Memory B cell (primary cell): ENCODE measurements at regions not wholly inside any gene's neighbourhood (a gene's known extent, or its start where the extent isn't known, plus 50 kb on each side); places are given as distances from the start of the nearest gene placed in this dataset.
"Not testable (repeated sequence)": the region's sequence is repeated elsewhere in the genome, so short reads cannot be mapped to it uniquely, and the experiment has no call there.

Experiments used
- ATAC-seq: fragments of 150-1000 bp; cut with Tn5 transposase; 2 replicates; pipeline ENCODE4 v1.10.0; 2021; ENCODE audit warnings: low read depth, mild to moderate bottlenecking, moderate library complexity
- DNase-seq, 2 donors: peaks; one replicate each; pipeline ENCODE4 v3.0.0; 2022; ENCODE audit warnings: low spot score in 2 of 2
- H3K27ac Mint-ChIP-seq: one replicate; pipeline ENCODE4 v1.8.0; 2022; ENCODE audit warnings: mild to moderate bottlenecking, moderate library complexity, mixed read lengths
- H3K27me3 Mint-ChIP-seq: one replicate; pipeline ENCODE4 v1.8.0; 2022; ENCODE audit warnings: mixed read lengths
- H3K36me3 Mint-ChIP-seq: one replicate; pipeline ENCODE4 v1.8.0; 2022; ENCODE audit warnings: mild to moderate bottlenecking, mixed read lengths
- H3K4me1 Mint-ChIP-seq: one replicate; pipeline ENCODE4 v1.8.0; 2022; ENCODE audit warnings: mixed read lengths
- H3K4me3 Mint-ChIP-seq: one replicate; pipeline ENCODE4 v1.8.0; 2022; ENCODE audit warnings: mild to moderate bottlenecking, moderate library complexity, mixed read lengths
- H3K9me3 Mint-ChIP-seq: one replicate; pipeline ENCODE4 v1.8.0; 2022; ENCODE audit warnings: mixed read lengths

DNA sequence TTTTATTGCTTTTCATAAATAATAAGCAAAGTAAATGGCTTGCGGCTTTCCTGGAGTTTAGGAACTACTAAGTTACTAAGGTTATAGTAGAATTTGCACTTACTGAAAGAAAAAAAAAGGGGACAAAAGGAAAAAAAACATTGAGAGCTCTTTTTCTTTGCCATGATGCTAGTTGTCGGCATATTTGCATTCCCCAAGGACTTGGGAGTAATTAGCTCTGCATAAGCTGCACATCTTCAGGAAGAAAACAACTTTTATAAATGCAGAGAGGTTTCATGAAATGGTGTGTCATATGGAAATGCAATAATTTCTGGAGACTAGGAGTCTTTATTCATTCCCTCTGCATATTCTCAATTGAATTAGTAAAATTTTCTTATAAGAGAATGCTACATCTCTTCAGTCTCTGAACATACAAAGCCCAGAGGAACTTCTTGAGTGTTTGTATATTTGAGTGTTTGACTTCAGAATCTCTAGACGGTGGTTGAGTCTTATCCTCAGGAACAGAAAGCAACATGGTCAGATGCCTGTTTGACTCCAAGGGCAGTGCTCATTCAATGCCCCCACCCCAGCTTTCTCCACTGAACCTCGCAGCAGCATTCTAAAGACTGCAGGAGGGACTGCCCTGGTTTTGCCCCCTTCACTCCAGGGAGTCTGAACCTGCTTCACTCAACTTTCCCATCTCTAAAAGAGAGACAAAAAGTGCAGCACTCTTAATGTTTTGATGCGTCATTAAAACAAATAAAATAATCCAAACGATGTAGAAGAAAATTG lies 158.9 kb upstream of the EEA1 start:
- Mint-ChIP-seq H3K27ac (no peak overlapping the region), H3K36me3 (peaks cover 1% of the 10 kb centered on the region), H3K27me3 (no peaks in the 10 kb centered on the region), H3K4me3 (no peak overlapping the region), H3K4me1 (no peaks in the 10 kb centered on the region), H3K9me3 (no peaks in the 10 kb centered on the region)
- no peak for ATAC-seq
- DNase-seq = no peak

DNA sequence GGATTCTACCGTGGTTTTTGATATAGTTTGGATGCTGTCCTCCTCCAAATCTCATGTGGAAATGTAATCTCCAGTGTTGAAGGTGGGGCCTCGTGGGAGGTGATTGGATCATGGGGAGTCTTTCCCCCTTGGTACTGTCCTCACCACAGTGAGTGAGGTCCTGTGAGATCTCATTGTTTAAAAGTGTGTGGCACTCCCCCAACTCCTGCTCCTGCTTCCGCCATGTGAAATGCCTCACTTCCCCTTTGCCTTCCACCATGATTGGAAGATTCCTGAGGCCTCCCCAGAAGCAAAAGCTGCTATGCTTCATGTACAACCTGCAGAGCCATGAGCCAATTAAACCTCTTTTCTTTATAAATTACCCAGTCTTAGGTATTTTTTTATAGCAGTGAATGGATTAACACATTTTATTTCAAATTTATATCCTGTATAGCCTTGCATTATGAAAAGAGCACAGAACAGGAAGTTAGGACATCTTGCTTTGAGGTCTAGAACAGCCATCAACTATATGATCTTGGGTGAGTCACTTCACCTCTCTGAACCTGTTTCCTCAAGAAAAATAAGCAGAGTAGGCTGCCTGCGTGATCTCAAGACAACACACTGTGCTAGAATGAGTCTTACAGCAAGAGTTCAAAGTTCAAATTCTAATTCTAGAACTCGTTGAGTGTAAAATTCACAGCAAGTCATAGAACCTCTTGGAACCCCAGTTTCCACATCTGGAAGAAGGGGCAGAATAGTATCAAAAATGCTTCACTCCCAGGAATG lies 160.9 kb upstream of the EEA1 start:
- Mint-ChIP-seq H3K36me3 (peaks cover 1% of the 10 kb centered on the region), H3K9me3 (no peaks in the 10 kb centered on the region), H3K4me1 (peaks cover 1% of the 10 kb centered on the region), H3K4me3 (no peak overlapping the region), H3K27ac (no peak overlapping the region), H3K27me3 (no peaks in the 10 kb centered on the region)
- no peak for ATAC-seq
- DNase-seq = no peak

DNA sequence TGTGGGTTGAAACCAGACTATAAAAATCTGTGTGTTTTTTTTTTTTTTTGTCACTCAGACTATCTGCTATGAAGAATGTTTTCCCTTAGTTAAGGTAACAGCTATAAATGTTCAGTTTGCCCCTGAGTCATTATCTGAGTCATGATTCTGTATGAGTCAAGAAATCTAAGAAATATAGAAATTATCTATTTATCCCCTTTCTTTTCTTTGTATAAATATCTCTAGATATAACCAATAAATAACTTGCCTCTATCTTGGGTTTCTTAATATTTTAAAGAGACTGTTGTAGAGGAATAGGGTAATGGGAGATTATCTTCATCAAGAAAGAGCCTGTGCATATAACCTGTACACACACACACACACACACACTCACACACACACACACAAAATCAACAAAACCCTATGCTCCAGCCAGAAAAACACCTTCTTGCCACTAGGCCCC lies 161.7 kb upstream of the EEA1 start:
- DNase-seq (no peak), ATAC-seq (no peak)
- Mint-ChIP-seq H3K27me3 (no peaks in the 10 kb centered on the region), H3K36me3 (peaks cover 1% of the 10 kb centered on the region), H3K9me3 (no peaks in the 10 kb centered on the region), H3K27ac (no peak overlapping the region), H3K4me1 (peaks cover 6% of the 10 kb centered on the region), H3K4me3 (no peak overlapping the region)

DNA sequence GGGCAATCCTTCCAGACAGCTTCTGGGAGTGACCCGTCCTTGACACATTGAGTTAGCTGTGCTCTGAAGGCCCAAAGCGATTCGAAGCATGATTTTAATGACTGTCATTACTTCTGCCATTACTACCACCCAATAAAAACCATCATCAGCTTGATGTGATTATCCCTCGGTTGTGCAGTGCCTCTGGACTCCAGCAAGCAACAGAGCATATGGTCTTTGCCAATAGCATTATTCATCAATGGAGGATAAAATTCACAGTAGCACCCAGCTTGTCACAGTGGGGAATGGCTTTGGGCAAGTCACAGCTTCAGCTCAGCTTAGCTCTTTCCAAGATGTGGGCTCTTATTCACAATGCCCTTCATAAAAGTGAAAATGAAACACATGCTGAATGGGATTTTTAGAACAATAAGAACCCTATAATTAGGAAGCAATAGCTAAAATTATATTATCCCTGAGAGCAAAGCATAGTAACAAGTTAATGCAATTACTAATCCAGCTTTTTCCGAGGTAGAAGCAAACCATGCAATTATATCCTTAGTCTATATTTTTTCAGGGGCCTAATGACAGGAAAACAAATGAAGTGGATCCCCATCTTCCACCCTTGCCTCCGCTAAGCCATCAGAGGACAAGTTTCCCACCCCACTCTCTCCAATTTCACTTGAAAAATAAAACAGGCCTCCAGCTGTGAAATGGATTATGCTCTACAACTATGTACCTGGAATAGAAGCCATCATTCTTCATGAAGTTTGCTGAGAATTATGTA lies 163.0 kb upstream of the EEA1 start:
- Mint-ChIP-seq H3K36me3 (no peaks in the 10 kb centered on the region), H3K4me1 (peaks cover 6% of the 10 kb centered on the region), H3K4me3 (no peak overlapping the region), H3K9me3 (no peaks in the 10 kb centered on the region), H3K27me3 (no peaks in the 10 kb centered on the region), H3K27ac (no peak overlapping the region)
- ATAC-seq (no peak), DNase-seq (no peak)

DNA sequence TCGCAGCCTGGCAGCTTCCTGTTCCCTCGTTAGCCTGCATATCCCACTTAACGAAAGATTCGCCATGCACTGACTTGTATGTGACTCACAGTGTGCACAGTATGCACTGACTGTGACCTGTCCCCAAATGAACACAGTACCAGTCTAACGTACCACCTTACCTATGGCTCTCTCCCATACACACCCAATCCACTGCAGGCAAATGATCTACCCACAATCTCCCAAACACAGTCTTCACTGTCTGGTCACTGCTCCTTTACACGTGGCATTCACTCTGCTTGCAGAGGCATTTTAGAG lies 163.5 kb upstream of the EEA1 start:
- ATAC-seq (no peak), DNase-seq (no peak)
- H3K4me3 Mint-ChIP-seq = no peak overlapping the region
- no peaks in the 10 kb centered on the region for H3K9me3 Mint-ChIP-seq
- H3K27ac Mint-ChIP-seq = no peak overlapping the region
- no peaks in the 10 kb centered on the region for H3K27me3 Mint-ChIP-seq
- no peaks in the 10 kb centered on the region for H3K36me3 Mint-ChIP-seq
- peaks cover 8% of the 10 kb centered on the region for H3K4me1 Mint-ChIP-seq

DNA sequence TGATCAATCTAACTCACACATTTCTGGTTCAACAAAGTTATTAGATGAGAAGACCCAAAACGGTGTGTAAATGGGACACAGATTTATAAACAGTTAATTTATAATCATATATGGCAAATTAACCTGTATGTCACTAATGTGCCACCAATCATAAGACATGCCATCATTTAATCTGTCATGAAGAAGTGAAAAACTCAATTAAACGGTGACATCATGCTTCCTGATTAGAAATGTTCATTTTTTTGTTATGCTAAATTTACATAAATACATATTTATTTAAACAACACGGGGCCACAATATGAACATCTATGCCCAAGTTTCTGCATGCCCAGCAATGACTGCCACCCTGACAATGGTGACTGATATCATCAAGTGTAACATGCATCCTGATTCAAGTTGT lies 164.1 kb upstream of the EEA1 start:
- no peak for DNase-seq
- no peaks in the 10 kb centered on the region for H3K27me3 Mint-ChIP-seq
- H3K4me3 Mint-ChIP-seq = no peak overlapping the region
- H3K9me3 Mint-ChIP-seq = no peaks in the 10 kb centered on the region
- no peak for ATAC-seq
- H3K4me1 Mint-ChIP-seq = peaks cover 11% of the 10 kb centered on the region
- H3K36me3 Mint-ChIP-seq = no peaks in the 10 kb centered on the region
- H3K27ac Mint-ChIP-seq = no peak overlapping the region

DNA sequence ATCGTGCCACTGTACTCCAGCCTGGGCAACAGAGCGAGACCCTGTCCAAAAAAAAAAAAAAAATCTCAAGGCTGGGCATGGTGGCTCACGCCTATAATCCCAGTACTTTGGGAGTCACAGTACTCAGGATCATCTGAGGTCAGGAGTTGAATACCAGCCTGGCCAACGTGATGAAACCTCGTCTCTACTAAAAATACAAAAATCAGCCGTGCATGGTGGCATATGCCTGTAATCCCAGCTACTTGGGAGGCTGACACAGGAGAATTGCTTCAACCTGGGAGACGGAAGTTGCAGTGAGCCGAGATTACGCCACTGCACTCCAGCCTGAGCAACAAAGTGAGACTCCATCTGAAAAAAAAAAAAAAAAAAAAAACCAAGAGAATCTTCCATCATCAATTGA lies 165.1 kb upstream of the EEA1 start:
- not testable (repeated sequence) for H3K9me3 Mint-ChIP-seq, H3K27me3 Mint-ChIP-seq, H3K27ac Mint-ChIP-seq, H3K36me3 Mint-ChIP-seq, DNase-seq, ATAC-seq, H3K4me3 Mint-ChIP-seq
- peaks cover 12% of the 10 kb centered on the region for H3K4me1 Mint-ChIP-seq

DNA sequence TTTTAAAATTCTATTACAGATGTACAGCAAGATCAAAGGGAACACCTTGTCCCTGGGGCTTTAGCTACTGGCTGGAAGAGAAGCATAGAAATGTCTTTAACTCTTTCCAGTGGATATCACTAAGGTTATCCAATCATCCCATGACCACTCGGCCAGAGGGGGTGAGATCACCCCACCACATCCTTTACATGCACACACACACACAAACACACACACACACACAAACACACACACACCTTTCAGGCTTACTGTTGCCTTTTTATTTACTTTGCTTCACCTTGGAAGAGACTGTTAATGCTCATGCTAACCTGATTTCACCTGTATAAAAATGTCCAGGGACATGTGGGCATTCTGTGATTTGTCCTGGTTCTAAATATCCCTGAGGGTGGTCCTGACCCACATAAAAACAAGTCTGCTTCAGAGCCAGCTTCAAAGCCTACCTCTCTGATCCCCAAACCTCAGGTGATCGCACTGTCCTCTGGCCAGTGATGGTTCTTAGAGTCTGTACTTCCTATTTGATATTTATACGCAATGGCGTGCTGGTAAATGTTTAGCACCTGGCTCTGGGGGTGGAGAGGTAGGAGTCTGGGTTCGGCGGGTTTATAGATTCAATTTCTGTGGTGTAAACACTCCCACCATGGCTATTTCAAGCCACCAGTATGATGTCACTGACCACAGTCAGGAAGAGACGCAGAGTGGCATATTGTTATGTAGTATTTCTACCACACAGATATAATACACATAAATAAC lies 166.1 kb upstream of the EEA1 start:
- Mint-ChIP-seq H3K27ac (peak overlapping the region; percentile 54), H3K36me3 (no peaks in the 10 kb centered on the region), H3K4me1 (peaks cover 15% of the 10 kb centered on the region), H3K4me3 (peak overlapping the region; percentile 28), H3K9me3 (no peaks in the 10 kb centered on the region), H3K27me3 (no peaks in the 10 kb centered on the region)
- ATAC-seq (peak; percentile 63), DNase-seq (peak in 1 of 2 donors; percentile 22)

DNA sequence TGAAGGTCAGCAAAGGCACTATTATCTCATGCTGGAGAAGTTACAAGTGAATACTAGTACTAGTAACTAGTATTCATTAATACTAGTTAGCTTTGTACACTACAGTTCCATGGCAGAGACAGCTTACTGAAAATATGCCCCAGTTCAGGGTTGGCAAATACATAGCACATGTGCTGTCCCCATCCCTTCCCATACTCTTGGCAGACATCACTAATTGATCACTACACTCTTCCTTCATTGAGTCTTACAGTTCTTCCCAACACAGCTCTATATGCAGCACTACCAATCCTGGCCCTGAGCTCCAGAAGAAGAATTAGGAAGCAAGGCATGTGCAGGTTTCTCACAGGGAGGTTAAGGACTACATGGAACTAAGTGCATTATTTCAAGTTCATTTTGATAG lies 168.3 kb upstream of the EEA1 start:
- no peaks in the 10 kb centered on the region for H3K9me3 Mint-ChIP-seq
- H3K27ac Mint-ChIP-seq = no peak overlapping the region
- peaks cover 15% of the 10 kb centered on the region for H3K4me1 Mint-ChIP-seq
- H3K4me3 Mint-ChIP-seq = no peak overlapping the region
- no peak for DNase-seq
- no peaks in the 10 kb centered on the region for H3K27me3 Mint-ChIP-seq
- ATAC-seq = no peak
- no peaks in the 10 kb centered on the region for H3K36me3 Mint-ChIP-seq

DNA sequence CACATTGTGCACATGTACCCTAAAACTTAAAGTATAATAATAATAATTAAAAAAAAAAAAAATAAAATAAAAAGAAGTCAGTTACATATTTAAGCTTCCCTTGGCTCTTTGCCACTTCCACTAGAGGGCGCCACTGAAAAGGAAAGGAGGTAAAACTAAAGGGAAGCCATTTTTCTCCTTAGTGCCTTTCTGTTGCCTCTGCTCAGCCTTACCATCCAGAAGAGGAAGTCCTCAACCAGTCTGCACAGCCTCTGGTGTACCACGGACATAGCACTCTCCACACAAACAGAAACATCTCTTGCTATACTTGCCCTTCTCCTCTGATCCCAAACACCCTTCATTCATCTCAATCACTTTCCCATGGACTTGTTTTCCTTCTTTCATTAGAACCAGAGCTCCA lies 169.0 kb upstream of the EEA1 start:
- Mint-ChIP-seq H3K27me3 (no peaks in the 10 kb centered on the region), H3K4me1 (peaks cover 15% of the 10 kb centered on the region), H3K4me3 (peak overlapping the region; percentile 3), H3K27ac (peak overlapping the region; percentile 36), H3K36me3 (no peaks in the 10 kb centered on the region), H3K9me3 (no peaks in the 10 kb centered on the region)
- ATAC-seq = peak; percentile 97
- peak; percentile 75 to 86 for DNase-seq

DNA sequence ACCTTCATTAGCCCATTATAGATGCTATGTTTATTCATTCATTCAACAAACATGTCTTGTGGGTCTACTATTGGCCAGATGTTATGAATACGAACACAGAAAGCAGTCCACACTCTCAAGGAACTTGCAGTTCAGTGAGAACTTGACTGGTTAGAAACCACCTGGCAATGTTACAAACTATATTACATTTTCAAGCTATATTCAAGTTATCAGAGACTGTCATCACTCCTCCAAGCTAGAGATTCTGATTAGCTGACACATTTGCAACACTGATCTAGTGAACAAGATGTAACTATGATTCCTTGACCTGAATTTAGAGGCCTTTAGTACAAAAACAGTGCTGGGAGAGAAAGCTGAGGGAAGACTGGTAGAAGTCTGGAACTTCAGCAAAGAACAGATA lies 170.7 kb upstream of the EEA1 start:
- H3K9me3 Mint-ChIP-seq = no peaks in the 10 kb centered on the region
- no peaks in the 10 kb centered on the region for H3K36me3 Mint-ChIP-seq
- no peak overlapping the region for H3K27ac Mint-ChIP-seq
- H3K4me1 Mint-ChIP-seq = peaks cover 15% of the 10 kb centered on the region
- H3K4me3 Mint-ChIP-seq = no peak overlapping the region
- no peak for DNase-seq
- no peak for ATAC-seq
- H3K27me3 Mint-ChIP-seq = no peaks in the 10 kb centered on the region

DNA sequence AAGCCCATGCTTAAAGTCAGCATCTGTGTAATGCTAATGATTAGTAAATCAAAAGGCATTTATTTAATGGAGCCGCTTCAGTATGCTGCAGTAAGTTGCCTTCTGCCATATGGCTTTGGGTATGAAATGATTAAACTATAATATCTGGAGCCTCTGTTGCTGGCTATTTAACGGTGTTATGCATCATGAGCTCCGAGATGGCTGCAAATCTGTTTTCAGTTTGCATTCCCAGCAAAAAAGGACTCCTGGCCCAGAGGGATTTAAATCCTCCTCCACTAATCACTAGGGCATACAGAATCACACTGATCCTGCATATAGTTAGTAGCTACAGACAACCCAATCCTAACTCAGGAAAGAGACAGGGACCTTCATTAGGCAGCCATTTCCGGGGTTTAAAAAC lies 171.5 kb upstream of the EEA1 start:
- peaks cover 9% of the 10 kb centered on the region for H3K4me1 Mint-ChIP-seq
- no peaks in the 10 kb centered on the region for H3K27me3 Mint-ChIP-seq
- no peaks in the 10 kb centered on the region for H3K9me3 Mint-ChIP-seq
- H3K27ac Mint-ChIP-seq = no peak overlapping the region
- no peaks in the 10 kb centered on the region for H3K36me3 Mint-ChIP-seq
- ATAC-seq (no peak), DNase-seq (no peak)
- H3K4me3 Mint-ChIP-seq = no peak overlapping the region

DNA sequence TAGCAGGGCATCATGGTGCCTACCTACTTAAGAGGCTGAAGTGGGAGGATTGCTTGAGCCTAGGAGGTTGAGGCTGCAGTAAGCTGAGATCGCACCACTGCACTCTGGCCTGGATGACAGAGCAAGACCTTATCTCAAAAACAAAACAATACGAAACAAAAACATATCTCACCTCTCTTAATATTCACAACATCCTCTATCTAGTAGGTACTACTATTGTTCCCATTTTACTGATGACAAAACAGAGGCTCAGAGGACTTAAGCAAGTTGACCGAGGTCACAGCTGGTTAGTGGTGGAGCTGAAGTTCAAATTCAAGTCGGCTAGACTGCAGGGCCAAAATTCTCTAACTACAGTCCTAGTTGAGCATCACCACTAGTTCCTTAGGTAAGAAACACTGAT lies 172.3 kb upstream of the EEA1 start:
- H3K27me3 Mint-ChIP-seq = no peaks in the 10 kb centered on the region
- no peak overlapping the region for H3K4me3 Mint-ChIP-seq
- H3K36me3 Mint-ChIP-seq = no peaks in the 10 kb centered on the region
- no peaks in the 10 kb centered on the region for H3K9me3 Mint-ChIP-seq
- H3K27ac Mint-ChIP-seq = no peak overlapping the region
- DNase-seq (no peak), ATAC-seq (no peak)
- peaks cover 9% of the 10 kb centered on the region for H3K4me1 Mint-ChIP-seq

DNA sequence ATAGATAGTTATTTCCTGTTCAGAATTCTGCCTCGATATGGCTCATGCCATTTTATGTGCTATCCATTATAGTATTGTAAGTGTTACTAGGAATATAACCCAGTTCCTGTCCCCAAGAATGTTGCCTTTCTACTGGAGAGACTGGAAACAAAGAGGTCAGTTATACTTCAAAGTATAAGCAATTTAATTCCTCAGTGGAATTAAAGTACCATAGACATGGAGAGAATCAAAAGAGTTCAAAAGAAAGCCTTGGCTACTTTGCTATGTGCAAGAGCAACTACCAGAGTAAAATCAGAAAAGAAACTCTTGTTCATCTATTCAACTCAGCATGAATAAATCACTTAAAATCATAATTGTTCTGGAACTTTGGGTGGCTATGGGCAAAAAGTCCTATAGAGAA lies 173.2 kb upstream of the EEA1 start:
- Mint-ChIP-seq H3K4me3 (no peak overlapping the region), H3K27me3 (no peaks in the 10 kb centered on the region), H3K9me3 (no peaks in the 10 kb centered on the region), H3K4me1 (peaks cover 11% of the 10 kb centered on the region), H3K27ac (no peak overlapping the region), H3K36me3 (no peaks in the 10 kb centered on the region)
- ATAC-seq = no peak
- no peak for DNase-seq
